ENCODE measurements at regions not wholly inside any gene's neighbourhood (a gene's known extent, or its start where the extent isn't known, plus 50 kb on each side); places are given as distances from the start of the nearest gene placed in this dataset.

GRCh38 chr13:104382951-104383350 lies 1316.7 kb upstream of the SLC10A2 start:
- Histone ChIP-seq H3K27me3 (no peaks in the 10 kb centered on the region), H3K4me3 (no peak overlapping the region), H3K4me1 (no peaks in the 10 kb centered on the region), H3K36me3 (no peaks in the 10 kb centered on the region), H3K9me3 (no peaks in the 10 kb centered on the region), H3K27ac (no peak overlapping the region)
- TF ChIP-seq POLR2AphosphoS5 (IDR thresholded peaks at IDR 0.05; ENCODE audit: insufficient read depth in 1 of 2, low read depth in 1 of 2) (no peak), POLR2A (IDR thresholded peaks at IDR 0.05) (no peak), CTCF (IDR thresholded peaks at IDR 0.05) (no peak)
- intact Hi-C loops (cut with DNase I), result no loop called here
- DNase-seq (ENCODE audit: extremely low spot score in 2 of 2), result no peak

GRCh38 chr13:104376588-104376987 lies 1310.4 kb upstream of the SLC10A2 start:
- Histone ChIP-seq H3K36me3 (no peaks in the 10 kb centered on the region), H3K27me3 (no peaks in the 10 kb centered on the region), H3K27ac (no peak overlapping the region), H3K4me3 (no peak overlapping the region), H3K9me3 (no peaks in the 10 kb centered on the region), H3K4me1 (no peaks in the 10 kb centered on the region)
- TF ChIP-seq POLR2A (IDR thresholded peaks at IDR 0.05) (no peak), CTCF (IDR thresholded peaks at IDR 0.05) (no peak), POLR2AphosphoS5 (IDR thresholded peaks at IDR 0.05; ENCODE audit: insufficient read depth in 1 of 2, low read depth in 1 of 2) (no peak)
- DNase-seq (ENCODE audit: extremely low spot score in 2 of 2), result no peak
- intact Hi-C loops (cut with DNase I), result no loop called here

- H3K4me1 ChIP-seq, result no peaks in the 10 kb centered on the region
- no peak for DNase-seq (ENCODE audit: extremely low spot score in 2 of 2)
- H3K27me3 ChIP-seq, result no peaks in the 10 kb centered on the region
- TF ChIP-seq POLR2A (IDR thresholded peaks at IDR 0.05) (no peak), POLR2AphosphoS5 (IDR thresholded peaks at IDR 0.05; ENCODE audit: insufficient read depth in 1 of 2, low read depth in 1 of 2) (no peak), CTCF (IDR thresholded peaks at IDR 0.05) (no peak)
- H3K36me3 ChIP-seq, result no peaks in the 10 kb centered on the region
- intact Hi-C loops (cut with DNase I), result no loop called here
- H3K27ac ChIP-seq, result no peak overlapping the region
- H3K9me3 ChIP-seq, result no peaks in the 10 kb centered on the region
- no peak overlapping the region for H3K4me3 ChIP-seq
Measured at GRCh38 chr13:104375614-104376013, 1309.4 kb upstream of the SLC10A2 start.

GRCh38 chr13:104372095-104372655 lies 1306.0 kb upstream of the SLC10A2 start:
- Histone ChIP-seq H3K9me3 (no peaks in the 10 kb centered on the region), H3K27me3 (no peaks in the 10 kb centered on the region)
- no peak for TF ChIP-seq CTCF (IDR thresholded peaks at IDR 0.05)
- no peak for TF ChIP-seq POLR2AphosphoS5 (IDR thresholded peaks at IDR 0.05; ENCODE audit: insufficient read depth in 1 of 2, low read depth in 1 of 2)
- TF ChIP-seq POLR2A (IDR thresholded peaks at IDR 0.05), result no peak

GRCh38 chr13:104365430-104365829 lies 1299.2 kb upstream of the SLC10A2 start:
- DNase-seq (ENCODE audit: extremely low spot score in 2 of 2), result no peak
- Histone ChIP-seq H3K27me3 (no peaks in the 10 kb centered on the region), H3K36me3 (no peaks in the 10 kb centered on the region), H3K27ac (no peak overlapping the region), H3K4me3 (no peak overlapping the region), H3K4me1 (no peaks in the 10 kb centered on the region), H3K9me3 (no peaks in the 10 kb centered on the region)
- intact Hi-C loops (cut with DNase I), result no loop called here
- TF ChIP-seq CTCF (IDR thresholded peaks at IDR 0.05) (no peak), POLR2A (IDR thresholded peaks at IDR 0.05) (no peak), POLR2AphosphoS5 (IDR thresholded peaks at IDR 0.05; ENCODE audit: insufficient read depth in 1 of 2, low read depth in 1 of 2) (no peak)

More at GRCh38 chr13:104372095-104372655, 1306.0 kb upstream of the SLC10A2 start:
- Histone ChIP-seq H3K36me3 (no peaks in the 10 kb centered on the region), H3K4me3 (no peak overlapping the region), H3K27ac (no peak overlapping the region), H3K4me1 (no peaks in the 10 kb centered on the region)
- no peak for DNase-seq (ENCODE audit: extremely low spot score in 2 of 2)
- intact Hi-C loops (cut with DNase I), result no loop called here

Measured in vagina (tissue), 2 donors.